ENCODE measurements at regions not wholly inside any gene's neighbourhood (a gene's known extent, or its start where the extent isn't known, plus 50 kb on each side); places are given as distances from the start of the nearest gene placed in this dataset.
A peak's percentile ranks its signal among the peaks of the same experiment; 100 is the strongest.
"Not testable (repeated sequence)": the region's sequence is repeated elsewhere in the genome, so short reads cannot be mapped to it uniquely, and the experiment has no call there.

DNA sequence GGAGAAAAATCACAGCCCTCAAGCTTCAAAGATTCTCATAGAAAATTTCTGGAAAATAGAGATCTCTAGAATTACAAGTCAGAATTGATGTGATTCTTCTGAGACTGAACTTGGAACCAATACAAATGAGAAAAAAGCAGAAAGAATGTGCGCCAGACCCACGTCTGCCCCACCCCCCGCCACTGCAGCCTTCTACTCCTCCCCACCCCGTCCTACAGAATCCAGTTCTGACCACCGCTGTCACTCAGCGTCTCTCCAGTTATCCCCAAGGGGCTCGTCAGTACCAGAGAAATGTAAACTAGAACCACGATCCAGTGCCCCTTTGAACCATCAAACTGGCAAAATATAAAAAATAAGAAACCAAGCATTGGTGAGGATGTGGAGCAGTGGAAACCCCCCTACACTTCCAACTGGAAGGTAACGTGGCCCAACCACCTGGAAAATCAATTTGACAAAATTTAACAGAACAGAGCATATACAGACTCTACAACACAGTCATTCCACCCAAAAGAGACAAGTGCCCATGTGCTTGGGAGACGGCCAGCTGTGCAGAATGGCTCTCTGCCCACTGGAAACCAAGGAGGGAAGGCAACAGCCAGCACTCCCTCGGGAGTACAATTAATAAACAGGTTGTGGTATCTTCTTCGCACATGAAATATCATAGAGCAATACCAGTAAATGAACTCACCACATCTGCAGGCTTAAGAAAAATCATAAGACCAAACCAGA lies 397.9 kb downstream of the TNS3 start:
- Histone ChIP-seq H3K27ac (ENCODE audit: poor library complexity, severe bottlenecking) (no peak overlapping the region), H3K9me3 (ENCODE audit: severe bottlenecking) (no peaks in the 10 kb centered on the region), H3K36me3 (ENCODE audit: low read depth) (no peaks in the 10 kb centered on the region), H3K27me3 (ENCODE audit: insufficient read depth, poor library complexity, severe bottlenecking) (no peaks in the 10 kb centered on the region), H3K4me1 (ENCODE audit: insufficient read depth, poor library complexity, severe bottlenecking) (no peaks in the 10 kb centered on the region), H3K4me3 (ENCODE audit: severe bottlenecking) (no peak overlapping the region)
- TF ChIP-seq, protein P1, sequence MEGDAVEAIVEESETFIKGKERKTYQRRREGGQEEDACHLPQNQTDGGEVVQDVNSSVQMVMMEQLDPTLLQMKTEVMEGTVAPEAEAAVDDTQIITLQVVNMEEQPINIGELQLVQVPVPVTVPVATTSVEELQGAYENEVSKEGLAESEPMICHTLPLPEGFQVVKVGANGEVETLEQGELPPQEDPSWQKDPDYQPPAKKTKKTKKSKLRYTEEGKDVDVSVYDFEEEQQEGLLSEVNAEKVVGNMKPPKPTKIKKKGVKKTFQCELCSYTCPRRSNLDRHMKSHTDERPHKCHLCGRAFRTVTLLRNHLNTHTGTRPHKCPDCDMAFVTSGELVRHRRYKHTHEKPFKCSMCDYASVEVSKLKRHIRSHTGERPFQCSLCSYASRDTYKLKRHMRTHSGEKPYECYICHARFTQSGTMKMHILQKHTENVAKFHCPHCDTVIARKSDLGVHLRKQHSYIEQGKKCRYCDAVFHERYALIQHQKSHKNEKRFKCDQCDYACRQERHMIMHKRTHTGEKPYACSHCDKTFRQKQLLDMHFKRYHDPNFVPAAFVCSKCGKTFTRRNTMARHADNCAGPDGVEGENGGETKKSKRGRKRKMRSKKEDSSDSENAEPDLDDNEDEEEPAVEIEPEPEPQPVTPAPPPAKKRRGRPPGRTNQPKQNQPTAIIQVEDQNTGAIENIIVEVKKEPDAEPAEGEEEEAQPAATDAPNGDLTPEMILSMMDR (IDR thresholded peaks at IDR 0.05; ENCODE audit: poor library complexity, severe bottlenecking) = no peak
- DNase-seq (ENCODE audit: low spot score) = no peak
- ATAC-seq (ENCODE audit: low read depth) = no peak

DNA sequence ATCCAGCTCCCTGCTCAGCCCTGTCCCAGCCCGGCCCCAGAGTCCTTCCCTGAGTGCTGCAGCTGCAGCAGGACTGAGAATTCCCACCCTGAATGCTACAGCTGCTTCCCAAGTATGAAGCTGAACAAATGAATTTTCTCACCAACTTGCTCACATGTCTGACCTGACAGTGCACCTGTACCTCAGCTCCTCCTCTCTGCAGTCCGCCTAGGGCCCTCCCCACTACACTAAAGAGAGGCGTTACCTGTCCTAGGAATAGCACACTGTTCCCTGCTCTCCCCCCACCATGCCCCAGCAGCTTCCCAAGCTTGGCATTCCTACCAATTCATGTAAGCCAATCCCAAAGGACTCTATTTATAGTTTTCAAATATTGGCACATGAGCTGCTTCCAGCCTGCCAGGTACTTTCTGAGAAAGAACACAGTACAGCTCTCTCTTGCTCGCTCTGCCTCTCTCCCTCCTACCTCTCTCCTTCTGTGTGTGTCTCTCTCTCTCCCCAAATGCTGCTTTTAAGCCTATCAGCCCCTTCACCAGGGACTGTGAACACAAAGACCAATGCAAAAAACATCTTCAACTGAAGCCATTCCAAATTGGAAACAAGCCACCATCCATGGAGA lies 400.1 kb downstream of the TNS3 start:
- ATAC-seq (ENCODE audit: low read depth) (no peak), DNase-seq (ENCODE audit: low spot score) (no peak)
- Histone ChIP-seq H3K4me3 (ENCODE audit: severe bottlenecking) (no peak overlapping the region), H3K27me3 (ENCODE audit: insufficient read depth, poor library complexity, severe bottlenecking) (no peaks in the 10 kb centered on the region), H3K36me3 (ENCODE audit: low read depth) (no peaks in the 10 kb centered on the region), H3K4me1 (ENCODE audit: insufficient read depth, poor library complexity, severe bottlenecking) (no peaks in the 10 kb centered on the region), H3K9me3 (ENCODE audit: severe bottlenecking) (no peaks in the 10 kb centered on the region), H3K27ac (ENCODE audit: poor library complexity, severe bottlenecking) (no peak overlapping the region)
- TF ChIP-seq, protein P1 (IDR thresholded peaks at IDR 0.05; ENCODE audit: poor library complexity, severe bottlenecking) = no peak

DNA sequence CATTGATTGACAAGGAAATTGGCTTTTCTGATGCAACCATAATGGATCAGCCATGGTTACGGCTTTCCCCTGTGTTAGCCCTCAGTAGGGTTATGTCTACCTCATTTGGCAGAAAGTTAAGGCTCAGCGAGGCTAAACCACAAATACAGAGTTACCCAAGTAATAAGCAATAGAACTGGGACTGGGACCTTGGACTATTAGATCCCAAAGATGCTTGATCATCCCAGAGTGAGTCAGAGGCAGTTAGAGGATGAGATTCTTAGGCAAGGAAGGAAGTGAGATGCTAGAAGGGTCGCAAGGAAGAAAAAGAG lies 401.4 kb downstream of the TNS3 start:
- no peaks in the 10 kb centered on the region for H3K27me3 ChIP-seq (ENCODE audit: insufficient read depth, poor library complexity, severe bottlenecking)
- H3K27ac ChIP-seq (ENCODE audit: poor library complexity, severe bottlenecking) = no peak overlapping the region
- no peak; the same call in 2 of the 3 replicates for ATAC-seq (ENCODE audit: low read depth)
- TF ChIP-seq, protein P1 (IDR thresholded peaks at IDR 0.05; ENCODE audit: poor library complexity, severe bottlenecking) = peak; percentile 55
- no peak for DNase-seq (ENCODE audit: low spot score)
- no peaks in the 10 kb centered on the region for H3K36me3 ChIP-seq (ENCODE audit: low read depth)
- H3K4me3 ChIP-seq (ENCODE audit: severe bottlenecking) = no peak overlapping the region
- H3K4me1 ChIP-seq (ENCODE audit: insufficient read depth, poor library complexity, severe bottlenecking) = no peaks in the 10 kb centered on the region
- peaks cover 3% of the 10 kb centered on the region for H3K9me3 ChIP-seq (ENCODE audit: severe bottlenecking)

DNA sequence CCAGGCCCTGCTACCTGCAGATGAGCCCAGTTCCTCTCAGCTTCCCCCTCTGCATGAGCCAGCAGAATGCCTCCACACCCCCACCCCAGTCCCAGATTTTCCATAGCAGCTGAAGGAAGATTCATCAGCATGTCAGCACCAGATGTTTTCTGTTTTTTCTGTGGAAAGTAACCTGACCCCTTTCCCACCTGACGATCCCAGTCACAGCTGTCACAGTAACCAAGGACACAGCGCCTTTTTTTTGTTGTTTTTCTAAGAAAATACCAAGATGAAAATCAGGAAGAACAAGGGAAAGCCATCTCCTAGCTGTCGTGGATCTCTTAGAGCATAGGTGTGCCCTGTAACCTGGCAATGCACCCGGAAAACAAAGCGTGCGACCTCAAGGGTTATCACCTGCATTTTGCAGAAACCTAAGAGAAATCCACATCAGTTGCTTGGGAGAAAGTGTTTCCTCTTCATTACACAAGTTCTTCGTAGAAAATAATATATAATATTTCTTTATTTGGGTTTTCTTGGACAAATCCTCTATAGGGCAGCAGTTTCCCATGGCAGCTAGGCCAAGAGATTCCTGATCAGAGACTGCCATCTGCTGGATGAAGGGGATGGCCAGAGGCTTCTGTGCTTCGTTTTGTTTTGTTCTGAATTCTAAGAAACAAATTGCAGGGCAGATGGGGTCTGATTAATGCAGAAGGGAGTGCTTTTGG lies 401.9 kb downstream of the TNS3 start:
- ATAC-seq (ENCODE audit: low read depth) = peak; percentile 81
- DNase-seq (ENCODE audit: low spot score) = no peak
- no peaks in the 10 kb centered on the region for H3K27me3 ChIP-seq (ENCODE audit: insufficient read depth, poor library complexity, severe bottlenecking)
- no peaks in the 10 kb centered on the region for H3K4me1 ChIP-seq (ENCODE audit: insufficient read depth, poor library complexity, severe bottlenecking)
- H3K27ac ChIP-seq (ENCODE audit: poor library complexity, severe bottlenecking) = no peak overlapping the region
- H3K4me3 ChIP-seq (ENCODE audit: severe bottlenecking) = no peak overlapping the region
- H3K9me3 ChIP-seq (ENCODE audit: severe bottlenecking) = peaks cover 3% of the 10 kb centered on the region
- no peaks in the 10 kb centered on the region for H3K36me3 ChIP-seq (ENCODE audit: low read depth)
- TF ChIP-seq, protein P1 (IDR thresholded peaks at IDR 0.05; ENCODE audit: poor library complexity, severe bottlenecking) = peak; percentile 84

DNA sequence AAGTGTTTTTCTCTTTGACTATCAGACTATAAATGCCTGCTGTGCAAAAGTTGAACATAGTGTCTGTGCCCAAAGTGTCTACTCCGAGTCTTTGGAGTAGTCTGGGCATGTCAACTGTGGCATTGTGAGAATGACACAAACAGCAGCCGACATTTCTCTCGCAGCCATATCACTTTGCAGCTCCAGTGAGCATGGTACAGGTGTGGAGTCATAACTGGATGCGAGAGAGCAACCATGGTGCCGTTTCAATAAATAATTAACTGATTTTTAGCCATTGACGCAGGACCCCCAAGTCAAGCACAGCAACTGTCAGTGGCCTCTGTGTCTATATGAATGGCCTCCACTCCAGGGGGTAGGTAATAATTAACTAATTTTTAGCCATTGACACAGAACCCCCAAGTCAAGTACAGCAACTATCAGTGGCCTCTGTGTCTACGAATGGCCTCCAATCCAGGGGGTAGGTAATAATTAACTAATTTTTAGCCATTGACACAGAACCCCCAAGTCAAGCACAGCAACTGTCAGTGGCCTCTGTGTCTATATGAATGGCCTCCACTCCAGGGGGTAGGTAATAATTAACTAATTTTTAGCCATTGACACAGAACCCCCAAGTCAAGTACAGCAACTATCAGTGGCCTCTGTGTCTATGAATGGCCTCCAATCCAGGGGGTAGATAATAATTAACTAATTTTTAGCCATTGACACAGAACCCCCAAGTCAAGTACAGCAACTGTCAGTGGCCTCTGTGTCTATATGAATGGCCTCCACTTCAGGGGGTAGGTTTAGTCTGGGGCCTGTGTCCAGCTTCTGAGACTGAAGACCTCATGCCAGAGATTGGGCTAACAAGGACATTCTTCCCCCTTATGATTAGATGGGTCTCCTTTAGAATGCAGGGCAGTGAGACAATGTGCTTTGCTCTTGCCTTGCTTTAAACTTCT lies 409.0 kb downstream of the TNS3 start:
- H3K4me1 ChIP-seq (ENCODE audit: insufficient read depth, poor library complexity, severe bottlenecking); DNase-seq (ENCODE audit: low spot score); H3K4me3 ChIP-seq (ENCODE audit: severe bottlenecking); H3K27ac ChIP-seq (ENCODE audit: poor library complexity, severe bottlenecking); H3K9me3 ChIP-seq (ENCODE audit: severe bottlenecking); H3K27me3 ChIP-seq (ENCODE audit: insufficient read depth, poor library complexity, severe bottlenecking); H3K36me3 ChIP-seq (ENCODE audit: low read depth); ATAC-seq (ENCODE audit: low read depth): not testable (repeated sequence)
